HL-60 (cell line): ENCODE measurements at regions not wholly inside any gene's neighbourhood (a gene's known extent, or its start where the extent isn't known, plus 50 kb on each side); places are given as distances from the start of the nearest gene placed in this dataset.

ENCODE experiments used
- DNase-seq, 2 experiments: peaks; one replicate each; pipeline ENCODE4 v3.0.0-alpha.2; 2010 to 2020; ENCODE audit warnings: low read depth in 1 of 2, low spot score in 1 of 2
- H3K27ac ChIP-seq: fragments of 250-450 bp; sonication (Bioruptor Pico); replicated peaks from 2 replicates; pipeline ENCODE4 v1.5.1; 2020; ENCODE audit warnings: mild to moderate bottlenecking, moderate library complexity
- H3K27me3 ChIP-seq: fragments of 250-450 bp; sonication (Bioruptor Pico); 2 replicates; pipeline ENCODE4 v1.5.1; 2021; ENCODE audit warnings: mild to moderate bottlenecking, moderate library complexity; ENCODE audit not compliant: insufficient read depth, poor library complexity, severe bottlenecking
- H3K4me3 ChIP-seq: replicated peaks from 2 replicates; pipeline ENCODE4 v1.5.1; 2011; ENCODE audit warnings: mild to moderate bottlenecking, control low read depth, low read length; ENCODE audit not compliant: insufficient read depth
- GABPA ChIP-seq: IDR thresholded peaks from 2 replicates; pipeline ENCODE4 v1.6.1; 2012; ENCODE audit warnings: low read depth
- POLR2AphosphoS5 ChIP-seq: IDR thresholded peaks from 2 replicates; pipeline ENCODE4 v1.6.1; 2012; ENCODE audit warnings: low read depth
- SPI1 ChIP-seq: IDR thresholded peaks from 2 replicates; pipeline ENCODE4 v1.6.1; 2012; ENCODE audit warnings: low read depth, mild to moderate bottlenecking, borderline replicate concordance
- TF ChIP-seq, protein P1 (sequence below): IDR thresholded peaks from 2 replicates; pipeline ENCODE4 v1.6.1; 2012; ENCODE audit warnings: low read depth; ENCODE audit not compliant: insufficient replicate concordance
- TF ChIP-seq, protein P2 (sequence below): IDR thresholded peaks from one replicate; pipeline ENCODE4 v1.5.1; 2011; ENCODE audit warnings: low read length, control low read depth, inconsistent platforms; ENCODE audit not compliant: insufficient read depth

DNA sequence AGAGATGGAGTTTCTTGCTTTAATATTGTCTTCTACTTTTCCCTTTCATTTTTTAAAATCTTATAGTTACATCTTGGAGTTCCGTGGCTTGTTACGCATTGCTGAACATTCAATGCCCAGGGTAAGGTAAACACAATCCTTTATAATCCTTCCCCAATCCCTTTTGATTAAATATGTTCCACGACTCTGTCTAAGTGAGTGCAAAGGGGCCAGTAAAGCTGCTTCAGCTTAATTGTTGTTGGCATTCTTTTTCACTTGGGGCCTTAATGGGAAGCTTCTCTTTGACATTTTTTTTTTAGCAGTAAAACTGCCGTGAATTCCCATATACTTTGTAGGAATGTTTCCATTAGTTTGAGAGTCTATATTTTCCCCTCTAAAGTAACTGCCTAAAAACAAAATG, 1028.1 kb downstream of the C4orf33 start:
- Histone ChIP-seq H3K27ac (no peak overlapping the region), H3K27me3 (no peaks in the 10 kb centered on the region), H3K4me3 (no peak overlapping the region)
- TF ChIP-seq SPI1 (no peak), GABPA (no peak), POLR2AphosphoS5 (no peak)
- TF ChIP-seq, protein P1, sequence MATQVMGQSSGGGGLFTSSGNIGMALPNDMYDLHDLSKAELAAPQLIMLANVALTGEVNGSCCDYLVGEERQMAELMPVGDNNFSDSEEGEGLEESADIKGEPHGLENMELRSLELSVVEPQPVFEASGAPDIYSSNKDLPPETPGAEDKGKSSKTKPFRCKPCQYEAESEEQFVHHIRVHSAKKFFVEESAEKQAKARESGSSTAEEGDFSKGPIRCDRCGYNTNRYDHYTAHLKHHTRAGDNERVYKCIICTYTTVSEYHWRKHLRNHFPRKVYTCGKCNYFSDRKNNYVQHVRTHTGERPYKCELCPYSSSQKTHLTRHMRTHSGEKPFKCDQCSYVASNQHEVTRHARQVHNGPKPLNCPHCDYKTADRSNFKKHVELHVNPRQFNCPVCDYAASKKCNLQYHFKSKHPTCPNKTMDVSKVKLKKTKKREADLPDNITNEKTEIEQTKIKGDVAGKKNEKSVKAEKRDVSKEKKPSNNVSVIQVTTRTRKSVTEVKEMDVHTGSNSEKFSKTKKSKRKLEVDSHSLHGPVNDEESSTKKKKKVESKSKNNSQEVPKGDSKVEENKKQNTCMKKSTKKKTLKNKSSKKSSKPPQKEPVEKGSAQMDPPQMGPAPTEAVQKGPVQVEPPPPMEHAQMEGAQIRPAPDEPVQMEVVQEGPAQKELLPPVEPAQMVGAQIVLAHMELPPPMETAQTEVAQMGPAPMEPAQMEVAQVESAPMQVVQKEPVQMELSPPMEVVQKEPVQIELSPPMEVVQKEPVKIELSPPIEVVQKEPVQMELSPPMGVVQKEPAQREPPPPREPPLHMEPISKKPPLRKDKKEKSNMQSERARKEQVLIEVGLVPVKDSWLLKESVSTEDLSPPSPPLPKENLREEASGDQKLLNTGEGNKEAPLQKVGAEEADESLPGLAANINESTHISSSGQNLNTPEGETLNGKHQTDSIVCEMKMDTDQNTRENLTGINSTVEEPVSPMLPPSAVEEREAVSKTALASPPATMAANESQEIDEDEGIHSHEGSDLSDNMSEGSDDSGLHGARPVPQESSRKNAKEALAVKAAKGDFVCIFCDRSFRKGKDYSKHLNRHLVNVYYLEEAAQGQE, result no peak
- TF ChIP-seq, protein P2, sequence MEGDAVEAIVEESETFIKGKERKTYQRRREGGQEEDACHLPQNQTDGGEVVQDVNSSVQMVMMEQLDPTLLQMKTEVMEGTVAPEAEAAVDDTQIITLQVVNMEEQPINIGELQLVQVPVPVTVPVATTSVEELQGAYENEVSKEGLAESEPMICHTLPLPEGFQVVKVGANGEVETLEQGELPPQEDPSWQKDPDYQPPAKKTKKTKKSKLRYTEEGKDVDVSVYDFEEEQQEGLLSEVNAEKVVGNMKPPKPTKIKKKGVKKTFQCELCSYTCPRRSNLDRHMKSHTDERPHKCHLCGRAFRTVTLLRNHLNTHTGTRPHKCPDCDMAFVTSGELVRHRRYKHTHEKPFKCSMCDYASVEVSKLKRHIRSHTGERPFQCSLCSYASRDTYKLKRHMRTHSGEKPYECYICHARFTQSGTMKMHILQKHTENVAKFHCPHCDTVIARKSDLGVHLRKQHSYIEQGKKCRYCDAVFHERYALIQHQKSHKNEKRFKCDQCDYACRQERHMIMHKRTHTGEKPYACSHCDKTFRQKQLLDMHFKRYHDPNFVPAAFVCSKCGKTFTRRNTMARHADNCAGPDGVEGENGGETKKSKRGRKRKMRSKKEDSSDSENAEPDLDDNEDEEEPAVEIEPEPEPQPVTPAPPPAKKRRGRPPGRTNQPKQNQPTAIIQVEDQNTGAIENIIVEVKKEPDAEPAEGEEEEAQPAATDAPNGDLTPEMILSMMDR, result no peak
- no peak for DNase-seq

DNA sequence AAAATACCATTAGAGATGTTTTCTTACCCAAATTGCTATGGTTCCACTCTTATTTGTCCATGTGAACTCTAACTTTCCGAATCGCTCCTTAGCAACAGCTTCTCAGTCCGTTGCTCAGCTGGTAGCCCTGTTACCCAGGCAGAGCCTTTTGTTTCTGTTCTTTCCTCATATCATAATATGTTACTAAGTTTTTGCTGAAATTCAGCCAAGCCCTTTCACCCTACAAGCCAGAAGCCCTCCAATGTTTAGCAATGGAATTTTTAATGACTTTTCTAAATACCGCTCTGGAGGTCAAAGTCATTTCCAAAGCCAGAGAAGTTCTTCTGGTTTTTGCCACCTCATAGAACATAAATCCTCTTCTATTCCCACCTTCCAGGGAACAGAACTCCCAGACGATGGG, 1029.5 kb downstream of the C4orf33 start:
- TF ChIP-seq SPI1 (no peak), POLR2AphosphoS5 (no peak), GABPA (no peak)
- TF ChIP-seq, protein P2, result no peak
- TF ChIP-seq, protein P1, result no peak

DNA sequence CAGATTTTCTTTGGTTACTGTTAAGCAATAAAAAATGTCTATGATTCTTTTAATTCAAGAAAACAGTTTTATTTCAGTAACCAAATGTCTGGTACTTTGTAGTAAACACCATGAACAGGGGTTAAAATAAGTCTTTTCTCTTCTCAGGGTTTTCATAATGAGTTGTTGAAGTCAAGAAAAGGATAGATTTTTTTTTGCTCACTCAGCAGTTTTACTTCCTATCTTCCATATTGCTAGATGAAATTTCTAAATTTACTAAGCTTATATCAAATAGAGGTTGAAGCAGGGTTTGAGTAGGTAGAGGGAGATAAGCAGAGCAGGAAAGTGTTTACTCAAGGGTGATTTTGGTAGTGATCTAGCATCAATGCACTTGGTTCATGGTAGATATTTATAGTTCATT, 1031.3 kb downstream of the C4orf33 start:
- Histone ChIP-seq H3K27ac (no peak overlapping the region), H3K4me3 (no peak overlapping the region), H3K27me3 (no peaks in the 10 kb centered on the region)
- no peak for DNase-seq
- no peak for TF ChIP-seq POLR2AphosphoS5

More for the DNA sequence above, 1029.5 kb downstream of the C4orf33 start:
- Histone ChIP-seq H3K27ac (no peak overlapping the region), H3K27me3 (no peaks in the 10 kb centered on the region), H3K4me3 (no peak overlapping the region)
- no peak for DNase-seq

DNA sequence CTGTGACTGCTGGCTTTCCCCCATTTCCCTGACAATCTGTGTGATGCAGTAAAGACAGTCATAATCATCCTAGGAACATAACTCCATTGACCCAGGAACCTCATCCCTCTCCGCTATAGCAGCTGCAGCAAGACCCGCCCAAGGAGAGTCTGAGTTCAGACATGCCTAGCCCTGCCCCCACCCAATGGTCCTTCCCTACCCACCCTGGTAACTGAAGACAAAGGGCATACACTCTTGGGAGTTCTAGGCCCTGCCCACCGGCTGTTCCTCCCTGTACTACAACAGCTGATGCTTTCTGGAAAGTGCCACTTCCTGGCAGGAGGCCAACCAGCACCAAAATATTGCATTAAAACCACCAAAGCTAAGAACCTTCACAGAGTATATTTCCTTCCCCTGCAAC, 1035.6 kb downstream of the C4orf33 start:
- DNase-seq, result no peak
- no peak overlapping the region for H3K4me3 ChIP-seq
- H3K27me3 ChIP-seq, result no peaks in the 10 kb centered on the region
- TF ChIP-seq SPI1, result no peak
- TF ChIP-seq GABPA, result no peak
- TF ChIP-seq, protein P1, result no peak
- TF ChIP-seq POLR2AphosphoS5, result no peak
- TF ChIP-seq, protein P2, result no peak
- no peak overlapping the region for H3K27ac ChIP-seq
